ENCODE measurements at regions not wholly inside any gene's neighbourhood (a gene's known extent, or its start where the extent isn't known, plus 50 kb on each side); places are given as distances from the start of the nearest gene placed in this dataset.

- DNase-seq, result no peak
- WGBS (ENCODE audit: insufficient coverage), result no CpG with 5 or more reads among the region's 3 CpGs
- no peak overlapping the region for H3K4me2 ChIP-seq (replicated peaks; ENCODE audit: extremely low read depth, low read length, poor library complexity, severe bottlenecking)
- no peaks in the 10 kb centered on the region for H3K9me3 ChIP-seq (replicated peaks in 1 of 2; ENCODE audit: control insufficient read depth in 1 of 2, insufficient read depth in 1 of 2, low read length in 2 of 2)
- TF ChIP-seq CTCF (IDR thresholded peaks at IDR 0.05), result no peak
- Mint-ChIP-seq H3K4me3 (no peak overlapping the region), H3K36me3 (no peaks in the 10 kb centered on the region), H3K27ac (no peak overlapping the region), H3K27me3 (ENCODE audit: low read depth in 3 of 3) (no peaks in the 10 kb centered on the region), H3K4me1 (no peaks in the 10 kb centered on the region), H3K9me3 (peaks cover 0 to 13% (median 3%) of the 10 kb centered on the region in 7 donors)
- H4K20me1 ChIP-seq (ENCODE audit: insufficient read depth, low read length), result no peaks in the 10 kb centered on the region
- H3K27ac ChIP-seq (ENCODE audit: low read depth in 1 of 2, low read length in 2 of 2), result no peak overlapping the region
- no peak overlapping the region for H3K9ac ChIP-seq (ENCODE audit: insufficient read depth, low read length, poor library complexity, severe bottlenecking)
- no peaks in the 10 kb centered on the region for H3K79me2 ChIP-seq (ENCODE audit: insufficient read depth, low read length)
- H3K4me3 ChIP-seq (replicated peaks in 1 of 3; ENCODE audit: low read depth in 2 of 3, low read length in 3 of 3), result no peak overlapping the region
- H3K36me3 ChIP-seq (replicated peaks in 1 of 2; ENCODE audit: control insufficient read depth in 1 of 2, insufficient read depth in 2 of 2, low read length in 2 of 2), result no peaks in the 10 kb centered on the region
- intact Hi-C loops (cut with micrococcal nuclease), result no loop called here
- H3K4me1 ChIP-seq (ENCODE audit: control insufficient read depth in 1 of 2, insufficient read depth in 2 of 2, low read length in 2 of 2), result no peaks in the 10 kb centered on the region
- H3K27me3 ChIP-seq (ENCODE audit: control insufficient read depth in 2 of 2, insufficient read depth in 2 of 2, low read length in 2 of 2), result no peaks in the 10 kb centered on the region
- no peak overlapping the region for H2AFZ ChIP-seq (ENCODE audit: insufficient read depth, low read depth, low read length, poor library complexity, severe bottlenecking)
These were observed 432.1 kb downstream of the TBC1D4 start for GRCh38 chr13:75049735-75050335.

GRCh38 chr13:75042807-75043206, 439.2 kb downstream of the TBC1D4 start:
- Histone ChIP-seq H3K9ac (ENCODE audit: insufficient read depth, low read length, poor library complexity, severe bottlenecking) (no peak overlapping the region), H3K79me2 (ENCODE audit: insufficient read depth, low read length) (no peaks in the 10 kb centered on the region), H2AFZ (ENCODE audit: insufficient read depth, low read depth, low read length, poor library complexity, severe bottlenecking) (no peak overlapping the region), H3K4me2 (replicated peaks; ENCODE audit: extremely low read depth, low read length, poor library complexity, severe bottlenecking) (no peak overlapping the region), H4K20me1 (ENCODE audit: insufficient read depth, low read length) (no peaks in the 10 kb centered on the region), H3K4me1 (ENCODE audit: control insufficient read depth in 1 of 2, insufficient read depth in 2 of 2, low read length in 2 of 2) (no peaks in the 10 kb centered on the region), H3K4me3 (replicated peaks in 1 of 3; ENCODE audit: low read depth in 2 of 3, low read length in 3 of 3) (no peak overlapping the region), H3K9me3 (replicated peaks in 1 of 2; ENCODE audit: control insufficient read depth in 1 of 2, insufficient read depth in 1 of 2, low read length in 2 of 2) (no peaks in the 10 kb centered on the region), H3K36me3 (replicated peaks in 1 of 2; ENCODE audit: control insufficient read depth in 1 of 2, insufficient read depth in 2 of 2, low read length in 2 of 2) (no peaks in the 10 kb centered on the region), H3K27ac (ENCODE audit: low read depth in 1 of 2, low read length in 2 of 2) (no peak overlapping the region), H3K27me3 (ENCODE audit: control insufficient read depth in 2 of 2, insufficient read depth in 2 of 2, low read length in 2 of 2) (no peaks in the 10 kb centered on the region)
- no peak for TF ChIP-seq CTCF (IDR thresholded peaks at IDR 0.05)
- WGBS (ENCODE audit: insufficient coverage), result no CpG with 5 or more reads among the region's 1 CpG
- no peak overlapping the region for H3K27ac Mint-ChIP-seq
- no peaks in the 10 kb centered on the region for H3K4me1 Mint-ChIP-seq
- H3K9me3 Mint-ChIP-seq, result peaks cover 0 to 8% (median 4%) of the 10 kb centered on the region in 7 donors
- intact Hi-C loops (cut with micrococcal nuclease), result no loop called here
- no peaks in the 10 kb centered on the region for H3K36me3 Mint-ChIP-seq
- no peak overlapping the region for H3K4me3 Mint-ChIP-seq
- no peaks in the 10 kb centered on the region for H3K27me3 Mint-ChIP-seq (ENCODE audit: low read depth in 3 of 3)
- DNase-seq, result no peak

Measured in CD14-positive monocyte (primary cell).